Vagina (tissue), 2 donors: ENCODE measurements at regions not wholly inside any gene's neighbourhood (a gene's known extent, or its start where the extent isn't known, plus 50 kb on each side); places are given as distances from the start of the nearest gene placed in this dataset.

ENCODE experiments used
- POLR2A ChIP-seq, 2 donors: fragments of 450-650 bp; IDR thresholded peaks; one replicate each; pipeline ENCODE4 v1.6.1; 2017; ENCODE audit warnings: antibody characterized with exemption in 2 of 2, mild to moderate bottlenecking in 2 of 2, moderate library complexity in 2 of 2
- TF ChIP-seq, protein P1 (sequence below), 3 experiments: fragments of 450-650 bp in 2 of 3; fragments of 200-600 bp in 1 of 3; sonication (generic) in 1 of 3; IDR thresholded peaks; one replicate each; pipeline ENCODE4 v1.5.1; 2017 to 2019; ENCODE audit warnings: antibody characterized with exemption in 3 of 3, mild to moderate bottlenecking in 2 of 3, moderate library complexity in 2 of 3

- no peak for TF ChIP-seq POLR2A (IDR thresholded peaks at IDR 0.05)
- TF ChIP-seq, protein P1, sequence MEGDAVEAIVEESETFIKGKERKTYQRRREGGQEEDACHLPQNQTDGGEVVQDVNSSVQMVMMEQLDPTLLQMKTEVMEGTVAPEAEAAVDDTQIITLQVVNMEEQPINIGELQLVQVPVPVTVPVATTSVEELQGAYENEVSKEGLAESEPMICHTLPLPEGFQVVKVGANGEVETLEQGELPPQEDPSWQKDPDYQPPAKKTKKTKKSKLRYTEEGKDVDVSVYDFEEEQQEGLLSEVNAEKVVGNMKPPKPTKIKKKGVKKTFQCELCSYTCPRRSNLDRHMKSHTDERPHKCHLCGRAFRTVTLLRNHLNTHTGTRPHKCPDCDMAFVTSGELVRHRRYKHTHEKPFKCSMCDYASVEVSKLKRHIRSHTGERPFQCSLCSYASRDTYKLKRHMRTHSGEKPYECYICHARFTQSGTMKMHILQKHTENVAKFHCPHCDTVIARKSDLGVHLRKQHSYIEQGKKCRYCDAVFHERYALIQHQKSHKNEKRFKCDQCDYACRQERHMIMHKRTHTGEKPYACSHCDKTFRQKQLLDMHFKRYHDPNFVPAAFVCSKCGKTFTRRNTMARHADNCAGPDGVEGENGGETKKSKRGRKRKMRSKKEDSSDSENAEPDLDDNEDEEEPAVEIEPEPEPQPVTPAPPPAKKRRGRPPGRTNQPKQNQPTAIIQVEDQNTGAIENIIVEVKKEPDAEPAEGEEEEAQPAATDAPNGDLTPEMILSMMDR (IDR thresholded peaks at IDR 0.05) = no peak
Measured at GRCh38 chr13:99072356-99072755, 94.5 kb upstream of the DOCK9 start.
